Muscle of back (tissue), 3 donors: ENCODE measurements at regions not wholly inside any gene's neighbourhood (a gene's known extent, or its start where the extent isn't known, plus 50 kb on each side); places are given as distances from the start of the nearest gene placed in this dataset.
"Not testable (repeated sequence)": the region's sequence is repeated elsewhere in the genome, so short reads cannot be mapped to it uniquely, and the experiment has no call there.

Experiments
- DNase-seq, 3 donors: peaks; one replicate each; pipeline versions ENCODE4 v3.0.0 to v3.0.0-alpha.2; 2013

- no peak for DNase-seq
Observed at GRCh38 chr9:22170556-22170955, 161.5 kb upstream of the CDKN2B start.

GRCh38 chr9:22170990-22171670, 162.0 kb upstream of the CDKN2B start:
- no peak for DNase-seq

DNA sequence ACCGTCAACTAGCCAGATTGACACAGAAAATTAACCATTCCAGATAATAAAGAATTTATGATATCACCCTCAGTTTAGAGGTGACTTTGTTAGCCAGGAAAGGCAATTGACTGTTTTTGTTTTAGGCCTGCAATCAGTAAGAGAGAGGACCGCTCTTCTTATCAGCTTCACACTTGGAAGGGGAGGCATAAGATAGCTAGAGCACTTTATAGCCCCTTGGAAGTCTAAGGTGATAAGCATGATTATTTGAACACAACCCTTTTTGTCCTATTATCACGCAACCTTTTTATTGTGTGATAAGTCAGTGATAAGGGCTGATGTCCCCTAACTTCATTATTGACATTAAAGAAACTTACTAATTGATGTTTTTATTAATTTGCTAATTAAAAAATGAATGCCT, 162.6 kb upstream of the CDKN2B start:
- no peak for DNase-seq

GRCh38 chr9:22173908-22174307, 164.8 kb upstream of the CDKN2B start:
- no peak for DNase-seq

- no peak for DNase-seq
Observed at GRCh38 chr9:22175972-22176545, 167.0 kb upstream of the CDKN2B start.

- not testable (repeated sequence) for DNase-seq
Observed at GRCh38 chr9:22181021-22181420, 171.9 kb upstream of the CDKN2B start.

- DNase-seq: no peak
Observed at GRCh38 chr9:22189471-22189870, 180.4 kb upstream of the CDKN2B start.

DNA sequence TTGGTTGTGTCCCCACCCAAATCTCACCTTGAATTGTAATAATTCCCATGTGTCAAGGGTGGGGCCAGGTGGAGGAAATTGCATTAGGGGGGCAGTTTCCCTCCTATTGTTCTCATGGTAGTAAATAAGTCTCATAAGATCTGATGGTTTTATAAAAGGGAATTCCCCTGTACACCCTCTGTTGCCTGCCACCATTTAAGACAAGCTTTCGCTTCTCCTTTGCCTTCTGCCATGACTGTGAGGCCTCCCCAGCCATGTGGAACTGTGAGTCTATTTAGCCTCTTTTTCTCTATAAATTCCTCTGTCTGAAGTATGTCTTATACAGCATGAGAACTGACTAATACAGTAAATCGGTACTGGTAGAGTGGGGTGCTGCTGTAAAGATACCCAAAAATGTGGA, 187.9 kb upstream of the CDKN2B start:
- DNase-seq: not testable (repeated sequence)

GRCh38 chr9:22198681-22199080, 189.6 kb upstream of the CDKN2B start:
- DNase-seq: no peak

- DNase-seq: no peak
Observed at GRCh38 chr9:22201256-22201655, 192.2 kb upstream of the CDKN2B start.

DNA sequence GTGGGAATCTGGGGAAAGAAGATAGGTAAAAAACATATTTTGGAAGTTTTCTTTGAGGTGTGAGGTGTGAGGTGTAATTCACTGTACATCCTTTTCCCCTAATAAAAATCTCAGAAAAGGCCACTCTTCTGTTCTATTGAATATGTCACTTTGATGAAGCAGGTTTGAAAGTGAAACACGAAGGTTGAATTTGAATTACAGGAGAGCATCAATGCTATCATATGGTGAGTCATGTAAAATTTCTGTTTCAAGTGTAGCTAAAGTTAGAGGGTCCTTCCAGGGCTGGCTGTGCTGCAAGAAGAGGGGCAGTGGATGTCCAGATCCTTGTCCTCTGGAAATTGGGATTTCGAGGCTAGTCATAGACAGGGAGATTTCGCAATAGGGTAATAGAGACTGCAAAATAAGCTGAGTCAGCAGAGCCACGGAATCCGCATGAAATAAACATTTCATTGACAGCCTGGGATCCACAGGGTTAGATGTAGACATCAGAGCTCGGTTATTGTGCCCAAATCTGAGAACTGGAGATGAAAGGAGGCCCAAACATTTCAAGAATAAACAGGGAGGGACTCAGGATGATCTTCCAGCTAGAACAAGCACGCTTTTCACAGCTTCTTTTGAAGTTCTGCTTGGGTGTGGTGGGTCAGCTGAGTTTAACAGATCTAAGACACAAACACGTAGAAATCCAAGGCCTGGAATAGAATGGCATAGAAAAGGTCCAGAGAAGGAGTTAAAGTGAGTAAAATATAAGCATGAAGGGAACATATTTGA, 194.4 kb upstream of the CDKN2B start:
- DNase-seq: no peak

DNA sequence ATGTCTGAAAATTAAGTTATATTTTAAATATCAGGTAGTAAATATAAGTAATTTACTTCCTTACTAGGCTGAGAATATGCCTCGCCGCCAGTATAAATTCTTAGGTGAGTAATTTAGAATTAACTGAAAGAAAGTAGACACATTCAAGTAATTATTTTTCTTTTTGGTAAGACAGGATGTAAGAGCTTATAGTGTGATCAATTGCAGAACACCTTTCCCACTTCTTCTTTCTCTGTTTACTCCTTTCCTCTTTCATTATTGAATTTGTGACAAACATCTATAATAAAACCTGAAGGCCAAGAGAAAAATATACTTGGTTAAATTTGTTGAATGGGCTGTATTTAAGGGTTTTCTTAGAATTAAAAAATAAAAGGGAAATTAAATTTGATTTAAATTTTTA, 195.1 kb upstream of the CDKN2B start:
- no peak for DNase-seq

GRCh38 chr9:22206833-22207232, 197.7 kb upstream of the CDKN2B start:
- DNase-seq: no peak

DNA sequence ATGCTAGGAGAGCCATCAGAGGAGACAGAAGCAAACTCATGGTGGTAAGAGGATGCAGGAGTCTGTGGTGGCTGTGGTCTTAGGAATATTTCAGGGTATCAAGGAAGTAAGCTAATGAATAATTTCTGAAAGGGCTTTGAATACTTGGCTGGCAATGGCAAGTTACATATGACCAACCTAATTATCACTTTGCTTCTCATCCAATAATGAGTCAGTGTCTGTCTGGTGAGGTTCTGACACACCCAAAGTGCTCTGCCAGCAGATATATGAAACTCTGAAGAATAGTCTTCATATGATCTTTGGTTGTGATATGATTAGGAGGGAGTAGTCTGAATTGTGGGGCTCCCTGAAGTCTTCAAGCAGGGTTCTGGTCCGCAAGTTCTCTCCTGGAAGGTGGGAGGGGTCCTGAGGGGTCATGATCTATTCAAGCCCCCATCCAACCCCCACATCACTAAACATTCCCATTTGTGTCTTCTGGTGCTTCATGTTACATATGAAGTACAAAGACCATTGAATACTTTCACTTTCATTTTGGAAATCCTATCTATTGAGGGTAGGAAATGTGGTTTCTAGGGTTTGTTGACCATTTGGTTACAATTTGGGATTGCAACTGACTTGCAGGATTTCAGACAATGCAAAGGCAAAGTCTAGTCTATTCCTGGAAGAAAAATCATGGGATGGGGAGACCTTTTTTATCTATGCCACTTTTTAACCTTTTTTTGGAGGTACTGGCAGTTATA, 199.9 kb upstream of the CDKN2B start:
- DNase-seq: no peak

DNA sequence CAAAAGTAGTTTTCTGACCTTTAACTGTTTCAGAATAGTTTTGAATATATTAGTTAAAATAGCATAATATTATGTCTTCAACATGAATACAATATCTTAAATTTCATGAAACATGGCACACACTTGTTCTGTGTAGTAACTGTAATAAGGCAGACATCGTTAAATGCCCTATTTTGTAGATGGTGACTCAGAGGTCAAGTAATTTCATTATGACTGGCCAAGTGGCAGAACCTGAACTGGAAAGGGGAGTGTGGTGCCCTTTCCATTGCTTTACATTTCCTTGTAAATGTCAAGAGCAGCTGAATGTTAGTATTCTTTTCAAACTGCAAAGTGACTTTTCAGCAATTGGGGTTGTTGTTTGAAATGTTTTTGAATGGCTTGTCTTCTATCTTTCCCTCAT, 201.2 kb upstream of the CDKN2B start:
- DNase-seq: no peak

DNA sequence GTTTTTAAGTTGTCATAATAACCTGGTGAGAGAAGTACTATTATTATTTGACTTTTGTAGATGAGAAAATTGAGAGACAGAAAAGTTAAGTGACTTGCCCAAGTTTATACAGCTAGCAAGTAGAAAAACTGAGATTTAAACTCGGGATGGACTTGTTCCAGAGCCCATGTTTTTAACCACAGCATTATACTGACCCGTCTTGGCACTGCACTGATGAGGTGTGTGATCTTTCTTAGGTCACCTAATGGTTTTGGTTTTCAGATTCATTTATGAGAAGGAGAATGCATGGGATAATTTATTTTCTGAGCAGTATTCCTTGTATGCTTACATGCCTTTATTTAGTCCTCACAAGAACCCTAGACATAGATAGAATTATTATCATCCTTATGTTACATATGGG, 201.8 kb upstream of the CDKN2B start:
- DNase-seq: no peak

GRCh38 chr9:22211588-22212360, 202.7 kb upstream of the CDKN2B start:
- DNase-seq: peak in 2 of 3 donors; percentile 5 to 91

GRCh38 chr9:22214021-22214420, 204.9 kb upstream of the CDKN2B start:
- DNase-seq: no peak

DNA sequence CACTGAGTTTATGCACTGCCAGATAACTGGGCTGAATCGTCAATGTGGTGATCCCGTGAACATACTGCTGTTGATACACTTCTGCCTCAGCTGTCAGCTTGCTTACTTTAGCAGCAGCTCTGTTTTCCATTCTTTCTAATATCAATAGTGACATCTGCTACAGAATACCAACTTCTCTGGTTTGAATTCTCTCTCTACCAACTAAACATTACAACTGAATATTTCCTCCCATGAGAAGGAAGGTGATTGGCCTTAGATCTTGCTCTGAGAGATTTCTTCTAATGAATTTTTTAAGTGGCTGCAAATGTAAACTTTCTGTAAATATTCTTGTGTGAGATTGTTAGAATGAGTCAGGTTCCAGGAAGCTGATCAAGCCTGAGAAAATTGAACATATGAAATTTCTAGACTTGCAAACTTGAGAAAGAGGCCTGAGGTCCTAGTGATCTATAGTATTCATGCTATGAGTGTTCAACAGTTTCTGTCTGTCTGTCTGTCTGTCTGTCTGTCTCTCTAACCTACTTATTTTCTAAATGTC, 205.5 kb upstream of the CDKN2B start:
- DNase-seq: no peak

- no peak for DNase-seq
Observed at GRCh38 chr9:22215521-22215920, 206.4 kb upstream of the CDKN2B start.

GRCh38 chr9:22216730-22217172, 207.6 kb upstream of the CDKN2B start:
- DNase-seq: no peak
